GM12865 (cell line): ENCODE measurements at regions not wholly inside any gene's neighbourhood (a gene's known extent, or its start where the extent isn't known, plus 50 kb on each side); places are given as distances from the start of the nearest gene placed in this dataset.

Source experiments
- DNase-seq: peaks from one replicate; pipeline ENCODE4 v3.0.0; 2010; ENCODE audit warnings: low read depth
- H3K4me3 ChIP-seq: 2 replicates; pipeline ENCODE4 v1.5.1; 2011; ENCODE audit warnings: mild to moderate bottlenecking, low read depth, low read length, control low read depth
- TF ChIP-seq, protein P1 (sequence below): IDR thresholded peaks from 2 replicates; pipeline ENCODE4 v1.5.1; 2011; ENCODE audit warnings: low read length, control low read depth, low read depth, inconsistent platforms; ENCODE audit not compliant: insufficient read depth; ENCODE audit errors: missing control alignments

DNA sequence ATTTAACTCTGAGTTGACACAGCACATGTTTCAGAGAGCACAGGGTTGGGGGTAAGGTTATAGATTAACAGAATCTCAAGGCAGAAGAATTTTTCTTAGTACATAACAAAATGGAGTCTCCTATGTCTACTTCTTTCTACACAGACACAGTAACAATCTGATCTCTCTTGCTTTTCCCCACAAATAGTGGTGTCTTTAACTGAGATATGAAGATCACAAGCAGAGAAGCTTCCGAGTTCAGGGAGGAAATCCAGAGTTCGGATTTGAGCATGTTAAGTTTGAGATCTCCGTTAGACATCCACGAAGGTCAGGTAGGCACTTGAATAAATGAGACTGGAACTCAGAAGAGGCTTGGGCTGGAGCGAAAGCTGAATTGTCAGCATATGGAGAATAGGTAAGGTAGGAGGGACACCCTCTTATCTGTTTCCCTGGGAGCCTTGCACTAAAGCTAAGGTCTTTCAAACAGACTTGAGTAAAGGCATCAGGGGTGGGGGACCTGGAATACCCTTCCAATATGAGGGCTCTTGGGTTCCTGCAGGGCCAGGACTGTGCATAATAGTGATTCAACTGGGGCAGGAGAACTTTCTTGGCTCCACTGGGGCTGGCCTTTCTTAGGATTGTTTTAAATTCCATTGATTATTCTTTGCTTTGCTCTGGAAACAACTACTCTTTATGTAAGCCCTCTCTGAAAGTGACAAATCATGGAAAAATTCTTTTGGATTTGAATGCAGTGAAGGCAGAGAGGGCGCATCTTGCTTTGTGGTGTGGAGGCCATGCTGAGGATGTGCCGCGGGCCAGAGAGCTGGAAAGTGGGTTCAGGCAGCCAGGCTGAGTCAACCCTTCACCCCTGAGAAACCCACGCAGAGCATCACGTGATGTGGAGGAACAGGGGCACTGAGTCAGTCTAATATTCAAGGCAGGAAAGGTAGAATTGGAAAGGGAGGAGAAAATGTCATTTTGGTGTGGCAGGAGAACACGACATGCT lies 62.7 kb upstream of the AMPD3 start:
- TF ChIP-seq, protein P1, sequence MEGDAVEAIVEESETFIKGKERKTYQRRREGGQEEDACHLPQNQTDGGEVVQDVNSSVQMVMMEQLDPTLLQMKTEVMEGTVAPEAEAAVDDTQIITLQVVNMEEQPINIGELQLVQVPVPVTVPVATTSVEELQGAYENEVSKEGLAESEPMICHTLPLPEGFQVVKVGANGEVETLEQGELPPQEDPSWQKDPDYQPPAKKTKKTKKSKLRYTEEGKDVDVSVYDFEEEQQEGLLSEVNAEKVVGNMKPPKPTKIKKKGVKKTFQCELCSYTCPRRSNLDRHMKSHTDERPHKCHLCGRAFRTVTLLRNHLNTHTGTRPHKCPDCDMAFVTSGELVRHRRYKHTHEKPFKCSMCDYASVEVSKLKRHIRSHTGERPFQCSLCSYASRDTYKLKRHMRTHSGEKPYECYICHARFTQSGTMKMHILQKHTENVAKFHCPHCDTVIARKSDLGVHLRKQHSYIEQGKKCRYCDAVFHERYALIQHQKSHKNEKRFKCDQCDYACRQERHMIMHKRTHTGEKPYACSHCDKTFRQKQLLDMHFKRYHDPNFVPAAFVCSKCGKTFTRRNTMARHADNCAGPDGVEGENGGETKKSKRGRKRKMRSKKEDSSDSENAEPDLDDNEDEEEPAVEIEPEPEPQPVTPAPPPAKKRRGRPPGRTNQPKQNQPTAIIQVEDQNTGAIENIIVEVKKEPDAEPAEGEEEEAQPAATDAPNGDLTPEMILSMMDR = no peak
- no peak overlapping the region for H3K4me3 ChIP-seq
- no peak for DNase-seq

DNA sequence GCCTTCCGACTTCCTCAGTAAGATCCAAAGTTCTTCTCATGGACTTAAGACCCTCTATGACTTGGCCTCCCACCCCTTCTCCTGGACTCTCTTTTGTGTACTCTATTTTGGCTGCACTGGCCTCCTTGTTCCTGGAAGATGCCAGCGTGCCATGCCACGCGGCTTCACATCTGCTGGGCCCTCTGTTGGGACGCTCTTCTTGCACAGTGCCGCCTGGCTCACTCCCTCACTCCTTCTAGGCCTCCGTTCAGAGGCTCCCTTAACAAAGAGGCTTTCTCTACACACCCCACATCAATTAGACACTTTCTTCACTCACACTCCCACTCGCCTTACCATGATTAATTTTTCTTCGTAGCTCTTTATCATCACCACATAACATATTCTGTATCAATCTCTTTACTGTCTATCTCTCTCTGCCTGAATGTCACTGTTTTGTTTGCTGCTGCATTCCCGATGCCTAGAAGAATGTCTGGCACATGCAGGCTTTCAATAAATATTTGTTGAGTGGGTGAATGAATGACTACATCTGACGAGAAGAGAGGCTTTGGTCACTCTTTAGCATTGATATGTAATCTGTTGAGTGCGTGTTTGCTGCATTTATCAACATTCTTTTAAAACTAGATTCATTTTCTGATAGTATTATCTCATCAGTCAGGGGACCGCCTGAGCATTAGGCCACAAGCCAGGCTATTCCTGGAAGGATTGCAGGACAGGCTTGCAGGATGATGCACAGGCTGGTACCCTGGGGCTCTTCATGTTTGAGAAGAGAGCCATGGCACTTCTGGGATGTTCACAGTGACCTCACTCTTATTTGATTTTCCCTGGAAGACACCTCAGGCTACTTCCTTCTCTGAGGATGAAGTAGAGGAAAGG lies 60.6 kb upstream of the AMPD3 start:
- H3K4me3 ChIP-seq = no peak overlapping the region
- DNase-seq = no peak
- TF ChIP-seq, protein P1 = no peak

DNA sequence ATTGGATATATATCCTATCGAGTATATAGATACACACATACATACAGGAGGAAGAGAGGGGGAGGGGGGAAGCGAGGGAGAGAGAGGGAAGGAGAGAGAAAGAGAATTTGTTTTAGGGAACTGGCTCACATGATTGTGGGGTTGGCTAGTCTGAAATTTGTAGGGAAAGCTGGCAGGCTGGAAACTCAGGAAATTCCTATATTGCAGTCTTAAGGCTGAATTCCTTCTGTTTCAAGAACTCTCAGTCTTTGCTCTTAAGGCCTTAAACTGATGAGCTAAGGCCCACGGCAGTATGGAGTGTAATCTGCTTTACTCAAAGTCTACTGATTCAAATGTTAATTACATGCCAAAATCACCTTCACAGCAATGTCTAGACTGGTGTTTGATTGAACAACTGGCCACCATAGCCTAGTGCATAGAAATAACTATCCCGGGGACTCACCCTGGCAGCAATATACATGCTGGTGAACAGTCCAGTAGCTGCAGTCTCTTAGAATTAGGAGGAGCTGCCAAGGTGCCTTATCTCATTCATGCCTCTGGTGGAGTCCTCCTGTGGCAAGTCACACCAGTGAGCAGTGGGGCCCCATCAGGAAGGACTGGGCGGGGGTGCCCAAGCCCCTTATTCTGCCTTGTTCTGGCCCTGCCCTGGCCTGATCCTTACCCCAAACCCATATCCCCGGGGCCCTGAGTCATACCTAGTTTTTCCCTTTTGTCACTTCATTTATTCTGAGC lies 59.7 kb upstream of the AMPD3 start:
- TF ChIP-seq, protein P1 = no peak
- H3K4me3 ChIP-seq = no peak overlapping the region
- no peak for DNase-seq

DNA sequence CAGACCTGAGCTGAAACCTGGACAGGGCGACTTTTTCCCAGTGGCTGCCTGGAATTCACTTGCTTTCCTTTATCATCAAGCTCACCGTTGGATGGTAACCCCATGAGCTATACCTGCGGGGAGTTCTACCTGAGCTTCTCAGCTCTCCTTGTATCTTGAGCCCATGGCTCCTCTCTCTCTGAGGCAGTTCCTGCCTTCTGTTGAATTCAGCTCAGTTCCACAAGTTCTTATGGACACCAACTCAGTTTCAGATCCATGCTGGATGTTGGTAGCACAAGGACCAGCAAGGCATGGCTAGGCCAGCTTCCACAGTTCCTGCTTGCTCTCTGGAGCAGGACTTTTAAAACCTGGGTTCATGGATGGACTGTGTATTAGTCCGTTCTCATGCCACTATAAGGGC lies 58.3 kb upstream of the AMPD3 start:
- no peak for DNase-seq
- TF ChIP-seq, protein P1 = no peak
- H3K4me3 ChIP-seq = no peak overlapping the region

DNA sequence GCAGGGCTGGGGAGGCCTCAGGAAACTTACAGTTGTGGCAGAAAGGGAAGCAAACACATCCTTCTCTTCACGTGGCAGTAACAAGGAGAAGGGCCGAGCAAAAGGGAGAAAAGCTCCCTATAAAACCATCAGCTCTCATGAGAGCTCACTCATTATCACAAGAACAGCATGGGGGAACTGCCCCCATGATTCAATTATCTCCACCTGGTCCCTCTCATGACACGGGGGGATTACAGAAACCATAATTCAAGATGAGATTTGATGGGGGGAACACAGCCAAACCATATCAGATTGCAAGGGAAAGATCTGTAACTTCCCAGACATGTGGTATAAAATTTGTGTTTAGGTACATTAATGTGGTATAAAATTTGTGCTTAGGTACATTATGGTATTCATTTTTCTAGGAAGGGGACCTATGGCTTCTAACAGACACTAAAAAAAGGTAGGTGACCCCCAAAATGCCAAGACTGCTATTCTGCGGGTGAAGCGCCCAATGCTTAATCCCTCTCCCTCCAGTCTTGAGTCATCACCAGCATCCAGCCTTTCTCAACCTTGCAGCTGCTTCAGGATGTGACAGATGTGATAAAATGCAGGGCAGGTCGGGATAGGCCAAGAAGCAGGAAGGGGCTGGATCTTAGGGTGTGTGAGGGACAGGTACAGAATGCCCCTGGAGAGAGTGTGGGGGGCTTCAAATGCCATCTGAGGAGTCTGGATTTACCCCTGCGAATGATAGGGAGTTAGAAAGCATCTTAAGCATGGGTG lies 57.7 kb upstream of the AMPD3 start:
- DNase-seq = no peak
- H3K4me3 ChIP-seq = no peak overlapping the region
- TF ChIP-seq, protein P1 = no peak

DNA sequence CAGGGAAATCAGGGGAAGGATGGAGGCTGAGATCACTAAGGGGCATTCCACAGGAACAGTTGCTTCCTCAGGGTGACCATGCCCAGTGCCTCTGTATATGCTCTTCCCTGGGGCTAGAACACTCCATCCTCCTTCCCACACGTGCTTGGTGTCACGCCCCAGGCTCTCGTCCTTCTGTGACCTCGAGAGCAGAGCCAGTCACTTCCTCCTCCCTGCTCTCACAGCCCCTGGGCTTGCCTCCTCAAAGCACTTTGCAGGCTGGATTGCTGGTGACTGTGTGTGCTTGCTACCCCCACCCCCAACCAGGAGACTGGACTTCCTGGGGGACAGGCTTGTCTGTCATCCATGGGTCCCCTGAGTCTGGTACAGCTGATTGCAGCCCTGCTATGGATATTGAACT lies 56.5 kb upstream of the AMPD3 start:
- H3K4me3 ChIP-seq = no peak overlapping the region
- TF ChIP-seq, protein P1 = no peak
- DNase-seq = no peak
